CD14-positive monocyte (primary cell): ENCODE measurements at regions not wholly inside any gene's neighbourhood (a gene's known extent, or its start where the extent isn't known, plus 50 kb on each side); places are given as distances from the start of the nearest gene placed in this dataset.

Experiments used
- DNase-seq, 3 donors: peaks; one replicate each; pipeline ENCODE4 v3.0.0-alpha.2; 2011 to 2022
- H2AFZ ChIP-seq: 2 replicates; pipeline ENCODE4 v1.6.0; 2012; ENCODE audit warnings: mild to moderate bottlenecking, low read depth, low read length, inconsistent platforms; ENCODE audit not compliant: insufficient read depth, poor library complexity, severe bottlenecking
- H3K27ac ChIP-seq, 2 donors: 1 replicate in 1 of 2; 2 replicates in 1 of 2; pipeline ENCODE4 v1.5.1; 2012 to 2013; ENCODE audit warnings: low read length in 2 of 2, control low read depth in 1 of 2, inconsistent platforms in 1 of 2, low read depth in 1 of 2, mild to moderate bottlenecking in 1 of 2
- H3K27me3 ChIP-seq, 2 donors: one replicate each; pipeline versions ENCODE4 v1.6.0 to v1.6.1; 2011 to 2013; ENCODE audit warnings: low read length in 2 of 2; ENCODE audit not compliant: control insufficient read depth in 2 of 2, insufficient read depth in 2 of 2
- H3K36me3 ChIP-seq, 2 donors: replicated peaks in 1 of 2; 1 replicate in 1 of 2; 2 replicates in 1 of 2; pipeline versions ENCODE4 v1.5.1 to v1.6.1; 2012 to 2013; ENCODE audit warnings: low read length in 2 of 2, control low read depth in 1 of 2, inconsistent platforms in 1 of 2, mild to moderate bottlenecking in 1 of 2; ENCODE audit not compliant: insufficient read depth in 2 of 2, control insufficient read depth in 1 of 2
- H3K4me1 ChIP-seq, 2 donors: 1 replicate in 1 of 2; 2 replicates in 1 of 2; pipeline versions ENCODE4 v1.5.1 to v1.6.1; 2012 to 2013; ENCODE audit warnings: low read length in 2 of 2, control low read depth in 1 of 2, inconsistent platforms in 1 of 2, mild to moderate bottlenecking in 1 of 2, moderate library complexity in 1 of 2; ENCODE audit not compliant: insufficient read depth in 2 of 2, control insufficient read depth in 1 of 2
- H3K4me2 ChIP-seq: replicated peaks from 2 replicates; pipeline ENCODE3; 2012; ENCODE audit warnings: low read length, moderate library complexity, mild to moderate bottlenecking; ENCODE audit not compliant: poor library complexity, severe bottlenecking; ENCODE audit errors: extremely low read depth
- H3K4me3 ChIP-seq, 3 experiments: fragments of 200-600 bp in 1 of 3; sonication (generic) in 1 of 3; replicated peaks in 1 of 3; 1 replicate in 2 of 3; 2 replicates in 1 of 3; pipeline ENCODE4 v1.5.1; 2011 to 2013; ENCODE audit warnings: low read length in 3 of 3, mild to moderate bottlenecking in 3 of 3, control low read depth in 2 of 3, low read depth in 2 of 3, inconsistent platforms in 1 of 3, moderate library complexity in 1 of 3
- H3K79me2 ChIP-seq: 2 replicates; pipeline ENCODE4 v1.6.0; 2012; ENCODE audit warnings: mild to moderate bottlenecking, control low read depth, inconsistent platforms, low read length, moderate library complexity; ENCODE audit not compliant: insufficient read depth
- H3K9ac ChIP-seq: 2 replicates; pipeline ENCODE4 v1.6.0; 2017; ENCODE audit warnings: low read length, mild to moderate bottlenecking; ENCODE audit not compliant: insufficient read depth, poor library complexity, severe bottlenecking
- H3K9me3 ChIP-seq, 2 donors: replicated peaks in 1 of 2; 1 replicate in 1 of 2; 2 replicates in 1 of 2; pipeline versions ENCODE4 v1.5.1 to v1.6.1; 2012 to 2013; ENCODE audit warnings: low read length in 2 of 2, control low read depth in 1 of 2; ENCODE audit not compliant: control insufficient read depth in 1 of 2, insufficient read depth in 1 of 2
- H4K20me1 ChIP-seq: 2 replicates; pipeline ENCODE4 v1.6.0; 2012; ENCODE audit warnings: mild to moderate bottlenecking, low read length, control low read depth, moderate library complexity; ENCODE audit not compliant: insufficient read depth
- H3K27ac Mint-ChIP-seq, 7 donors: one replicate each; pipeline ENCODE4 v1.8.0; 2020; ENCODE audit warnings: mild to moderate bottlenecking in 7 of 7, mixed read lengths in 7 of 7, moderate library complexity in 6 of 7, inconsistent platforms in 2 of 7
- H3K27me3 Mint-ChIP-seq, 3 donors: one replicate each; pipeline ENCODE4 v1.8.0; 2021 to 2022; ENCODE audit warnings: low read depth in 3 of 3, mild to moderate bottlenecking in 3 of 3, mixed read lengths in 3 of 3, moderate library complexity in 3 of 3, inconsistent platforms in 1 of 3
- H3K36me3 Mint-ChIP-seq, 2 donors: one replicate each; pipeline ENCODE4 v1.8.0; 2020; ENCODE audit warnings: mixed read lengths in 2 of 2, inconsistent platforms in 1 of 2, mild to moderate bottlenecking in 1 of 2
- H3K4me1 Mint-ChIP-seq: one replicate; pipeline ENCODE4 v1.8.0; 2020; ENCODE audit warnings: mild to moderate bottlenecking, mixed read lengths
- H3K4me3 Mint-ChIP-seq, 2 donors: one replicate each; pipeline ENCODE4 v1.8.0; 2020; ENCODE audit warnings: mild to moderate bottlenecking in 2 of 2, mixed read lengths in 2 of 2, moderate library complexity in 1 of 2
- H3K9me3 Mint-ChIP-seq, 7 donors: one replicate each; pipeline ENCODE4 v1.8.0; 2020 to 2022; ENCODE audit warnings: mixed read lengths in 7 of 7, mild to moderate bottlenecking in 6 of 7, moderate library complexity in 6 of 7, inconsistent platforms in 2 of 7
- CTCF ChIP-seq: fragments of 200-600 bp; IDR thresholded peaks from one replicate; pipeline ENCODE4 v1.8.0; 2022; ENCODE audit warnings: antibody characterized with exemption, mild to moderate bottlenecking
- WGBS: methylation state at CpG from one replicate; pipeline ENCODE4 v1.1.5; 2013; ENCODE audit warnings: missing lambda C conversion rate; ENCODE audit not compliant: insufficient coverage; 5-methylcytosine and 5-hydroxymethylcytosine counted together
- intact Hi-C, 2 donors: fragments of 100-400 bp; cut with micrococcal nuclease; formaldehyde crosslinking; loops; one replicate each; pipeline versions ENCODE4 v1.15.0 to v1.15.1; 2023

- intact Hi-C loops, result no loop called here
- no peaks in the 10 kb centered on the region for H3K4me1 Mint-ChIP-seq
- Histone ChIP-seq H4K20me1 (no peaks in the 10 kb centered on the region), H3K4me3 (no peak overlapping the region), H3K79me2 (no peaks in the 10 kb centered on the region), H3K27me3 (no peaks in the 10 kb centered on the region), H3K9ac (no peak overlapping the region), H3K9me3 (no peaks in the 10 kb centered on the region), H3K36me3 (no peaks in the 10 kb centered on the region), H3K4me2 (no peak overlapping the region), H3K27ac (no peak overlapping the region), H2AFZ (no peak overlapping the region), H3K4me1 (no peaks in the 10 kb centered on the region)
- no peak overlapping the region for H3K4me3 Mint-ChIP-seq
- peaks cover 0 to 6% (median 0%) of the 10 kb centered on the region in 7 donors for H3K9me3 Mint-ChIP-seq
- no peaks in the 10 kb centered on the region for H3K36me3 Mint-ChIP-seq
- WGBS, result no CpG with 5 or more reads among the region's 2 CpGs
- H3K27ac Mint-ChIP-seq, result no peak overlapping the region
- no peak for TF ChIP-seq CTCF
- DNase-seq, result no peak
- peaks cover 0 to 2% (median 0%) of the 10 kb centered on the region in 3 donors for H3K27me3 Mint-ChIP-seq
Observed at GRCh38 chr15:95512906-95513305, 817.6 kb upstream of the NR2F2 start.

- Histone ChIP-seq H3K4me3 (no peak overlapping the region), H3K9me3 (no peaks in the 10 kb centered on the region), H3K4me2 (no peak overlapping the region), H3K27ac (no peak overlapping the region), H3K36me3 (no peaks in the 10 kb centered on the region), H3K9ac (no peak overlapping the region), H3K27me3 (no peaks in the 10 kb centered on the region), H3K4me1 (no peaks in the 10 kb centered on the region), H3K79me2 (no peaks in the 10 kb centered on the region), H2AFZ (no peak overlapping the region), H4K20me1 (no peaks in the 10 kb centered on the region)
- no peak for TF ChIP-seq CTCF
- no peak for DNase-seq
- no peaks in the 10 kb centered on the region for H3K4me1 Mint-ChIP-seq
- no peaks in the 10 kb centered on the region for H3K36me3 Mint-ChIP-seq
- WGBS, result 96% methylated on average over 6 of the region's 11 CpGs
- H3K4me3 Mint-ChIP-seq, result no peak overlapping the region
- no peak overlapping the region for H3K27ac Mint-ChIP-seq
- peaks cover 0 to 3% (median 2%) of the 10 kb centered on the region in 7 donors for H3K9me3 Mint-ChIP-seq
- intact Hi-C loops, result no loop called here
- peaks cover 0 to 1% (median 0%) of the 10 kb centered on the region in 3 donors for H3K27me3 Mint-ChIP-seq
Observed at GRCh38 chr15:95519887-95520286, 810.6 kb upstream of the NR2F2 start.
